Psoas muscle (tissue), 7 donors: ENCODE measurements at regions not wholly inside any gene's neighbourhood (a gene's known extent, or its start where the extent isn't known, plus 50 kb on each side); places are given as distances from the start of the nearest gene placed in this dataset.

Experiments
- ATAC-seq, 4 donors: fragments of 200-7000 bp; cut with Tn5 transposase; one replicate each; pipeline ENCODE4 v1.9.1; 2020; ENCODE audit warnings: moderate library complexity in 3 of 4, mild to moderate bottlenecking in 2 of 4
- DNase-seq, 2 donors: peaks; one replicate each; pipeline ENCODE4 v3.0.0-alpha.2; 2020
- H3K27ac ChIP-seq: fragments of 200-600 bp; one replicate; pipeline ENCODE4 v1.8.0; 2022
- H3K27me3 ChIP-seq, 3 donors: fragments of 200-600 bp in 1 of 3; one replicate each; pipeline versions ENCODE4 v1.6.1 to v1.8.0; 2013 to 2022; ENCODE audit warnings: low read length in 2 of 3, mild to moderate bottlenecking in 2 of 3, moderate library complexity in 1 of 3; ENCODE audit not compliant: insufficient read depth in 3 of 3
- H3K36me3 ChIP-seq, 2 donors: fragments of 200-600 bp in 1 of 2; one replicate each; pipeline versions ENCODE4 v1.6.1 to v1.8.0; 2013 to 2022; ENCODE audit warnings: low read depth in 1 of 2, mild to moderate bottlenecking in 1 of 2, moderate library complexity in 1 of 2; ENCODE audit not compliant: insufficient read depth in 1 of 2
- H3K4me1 ChIP-seq: fragments of 200-600 bp; one replicate; pipeline ENCODE4 v1.8.0; 2022
- H3K4me3 ChIP-seq: fragments of 200-600 bp; one replicate; pipeline ENCODE4 v1.8.0; 2022; ENCODE audit warnings: mild to moderate bottlenecking
- H3K9me3 ChIP-seq: fragments of 200-600 bp; one replicate; pipeline ENCODE4 v1.8.0; 2022
- CTCF ChIP-seq: fragments of 200-600 bp; IDR thresholded peaks from one replicate; pipeline ENCODE4 v1.8.0; 2022; ENCODE audit warnings: antibody characterized with exemption
- WGBS, 3 donors: extraction: QIAGEN DNeasy Blood & Tissue Kit; methylation state at CpG; one replicate each; pipeline versions ENCODE4 v1.1.6 to v1.1.7; 2013; 5-methylcytosine and 5-hydroxymethylcytosine counted together
- intact Hi-C, 2 donors: fragments of 100-400 bp; cut with DNase I; formaldehyde crosslinking; loops; one replicate each; pipeline versions ENCODE4 v1.11.0 to v1.14.2; 2022
- donor health status: healthy with polysubstance abuse.
- donor health status: DM: no; HTN: no; CAD: no; lungs with moderate emphysema.
- donor health status: Bipolar disorder and iron deficiency.
- donor health status: healthy.
- donor health status: DM: yes; HTN: yes; CAD: no.
- donor health status: DM: no; HTN: no; CAD: no.
- donor health status: DM: yes; HTN: yes; CAD: no.

- no peaks in the 10 kb centered on the region for H3K4me1 ChIP-seq
- H3K36me3 ChIP-seq, result no peaks in the 10 kb centered on the region
- intact Hi-C loops, result no loop called here
- no peaks in the 10 kb centered on the region for H3K9me3 ChIP-seq
- H3K27me3 ChIP-seq, result peaks cover 0 to 1% (median 0%) of the 10 kb centered on the region in 3 donors
- TF ChIP-seq CTCF, result no peak
- DNase-seq (no peak), ATAC-seq (no peak)
- H3K4me3 ChIP-seq, result no peak overlapping the region
- H3K27ac ChIP-seq, result no peak overlapping the region
- 74 to 81% (median 80%) methylated on average over 2 of the region's 2 CpGs for WGBS, 3 donors
These were observed 60.2 kb upstream of the ZFP64 start for GRCh38 chr20:52251827-52252226.

GRCh38 chr20:52251136-52251700 lies 59.6 kb upstream of the ZFP64 start:
- no peak for TF ChIP-seq CTCF
- WGBS, 3 donors, result 88 to 91% (median 89%) methylated on average over 2 of the region's 2 CpGs
- no peaks in the 10 kb centered on the region for H3K4me1 ChIP-seq
- ATAC-seq (no peak), DNase-seq (no peak)
- intact Hi-C loops, result no loop called here
- H3K27ac ChIP-seq, result no peak overlapping the region
- H3K36me3 ChIP-seq, result no peaks in the 10 kb centered on the region
- H3K27me3 ChIP-seq, result peaks cover 0 to 1% (median 0%) of the 10 kb centered on the region in 3 donors
- no peaks in the 10 kb centered on the region for H3K9me3 ChIP-seq
- no peak overlapping the region for H3K4me3 ChIP-seq

- intact Hi-C loops, result no loop called here
- no peaks in the 10 kb centered on the region for H3K9me3 ChIP-seq
- WGBS, 3 donors, result 90 to 95% (median 93%) methylated on average over 4 of the region's 4 CpGs
These were observed 56.0 kb upstream of the ZFP64 start for GRCh38 chr20:52247548-52247947.

GRCh38 chr20:52246366-52246765 lies 54.8 kb upstream of the ZFP64 start:
- Histone ChIP-seq H3K27ac (no peak overlapping the region), H3K4me1 (no peaks in the 10 kb centered on the region), H3K36me3 (no peaks in the 10 kb centered on the region), H3K4me3 (no peak overlapping the region), H3K9me3 (no peaks in the 10 kb centered on the region), H3K27me3 (peaks cover 0 to 1% (median 0%) of the 10 kb centered on the region in 3 donors)
- 89 to 97% (median 92%) methylated on average over 2 of the region's 2 CpGs for WGBS, 3 donors
- no peak for TF ChIP-seq CTCF
- ATAC-seq, result no peak
- no peak for DNase-seq
- intact Hi-C loops, result no loop called here

More at GRCh38 chr20:52247548-52247947, 56.0 kb upstream of the ZFP64 start:
- Histone ChIP-seq H3K27me3 (peaks cover 0 to 1% (median 0%) of the 10 kb centered on the region in 3 donors), H3K4me3 (no peak overlapping the region), H3K4me1 (no peaks in the 10 kb centered on the region), H3K36me3 (no peaks in the 10 kb centered on the region), H3K27ac (no peak overlapping the region)
- ATAC-seq (no peak), DNase-seq (no peak)
- no peak for TF ChIP-seq CTCF

GRCh38 chr20:52244702-52245101 lies 53.1 kb upstream of the ZFP64 start:
- Histone ChIP-seq H3K27me3 (peaks cover 0 to 1% (median 0%) of the 10 kb centered on the region in 3 donors), H3K9me3 (no peaks in the 10 kb centered on the region), H3K4me1 (no peaks in the 10 kb centered on the region), H3K36me3 (no peaks in the 10 kb centered on the region), H3K27ac (no peak overlapping the region), H3K4me3 (no peak overlapping the region)
- intact Hi-C loops, result loop anchor here in 1 of 2 donors (5.0 kb wide), 1 partner anchor 133 kb away; no protein-coding TSS in a partner anchor
- WGBS, 3 donors, result 87 to 93% (median 88%) methylated on average over 4 of the region's 4 CpGs
- TF ChIP-seq CTCF, result no peak
- ATAC-seq (no peak), DNase-seq (no peak)
